IPS-NIHi7 (cell line): ENCODE measurements at regions not wholly inside any gene's neighbourhood (a gene's known extent, or its start where the extent isn't known, plus 50 kb on each side); places are given as distances from the start of the nearest gene placed in this dataset.

Source experiments
- DNase-seq: peaks from one replicate; pipeline ENCODE4 v3.0.0; 2012; ENCODE audit warnings: mixed read lengths; ENCODE audit errors: extremely low spot score

GRCh38 chr4:60002603-60003337 is 1197.4 kb upstream of the ADGRL3 start:
- no peak for DNase-seq

- no peak for DNase-seq
Measured at GRCh38 chr4:60013464-60014184, 1186.5 kb upstream of the ADGRL3 start.

GRCh38 chr4:60016971-60017370 is 1183.2 kb upstream of the ADGRL3 start:
- DNase-seq, result no peak

GRCh38 chr4:60019180-60019579 is 1180.9 kb upstream of the ADGRL3 start:
- no peak for DNase-seq

- no peak for DNase-seq
Measured at GRCh38 chr4:60019946-60020345, 1180.2 kb upstream of the ADGRL3 start.

GRCh38 chr4:60020389-60020788 is 1179.7 kb upstream of the ADGRL3 start:
- DNase-seq, result no peak

GRCh38 chr4:60033826-60034225 is 1166.3 kb upstream of the ADGRL3 start:
- DNase-seq, result no peak

- DNase-seq, result no peak
Measured at GRCh38 chr4:60034361-60034760, 1165.8 kb upstream of the ADGRL3 start.

GRCh38 chr4:60039908-60040307 is 1160.2 kb upstream of the ADGRL3 start:
- DNase-seq, result no peak

GRCh38 chr4:60042231-60042652 is 1157.9 kb upstream of the ADGRL3 start:
- DNase-seq, result no peak

GRCh38 chr4:60042941-60043340 is 1157.2 kb upstream of the ADGRL3 start:
- no peak for DNase-seq

GRCh38 chr4:60078984-60079383 is 1121.1 kb upstream of the ADGRL3 start:
- DNase-seq, result no peak

GRCh38 chr4:60081839-60082238 is 1118.3 kb upstream of the ADGRL3 start:
- DNase-seq, result no peak

- no peak for DNase-seq
Measured at GRCh38 chr4:60088807-60089486, 1111.2 kb upstream of the ADGRL3 start.

- peak; percentile 16 for DNase-seq
Measured at GRCh38 chr4:60089546-60090273, 1110.4 kb upstream of the ADGRL3 start.

- no peak for DNase-seq
Measured at GRCh38 chr4:60096676-60097075, 1103.5 kb upstream of the ADGRL3 start.

- DNase-seq, result no peak
Measured at GRCh38 chr4:60116592-60116991, 1083.5 kb upstream of the ADGRL3 start.

- no peak for DNase-seq
Measured at GRCh38 chr4:60117726-60118323, 1082.3 kb upstream of the ADGRL3 start.

GRCh38 chr4:60122820-60123219 is 1077.3 kb upstream of the ADGRL3 start:
- no peak for DNase-seq

GRCh38 chr4:60128888-60129287 is 1071.2 kb upstream of the ADGRL3 start:
- no peak for DNase-seq

GRCh38 chr4:60129740-60130139 is 1070.4 kb upstream of the ADGRL3 start:
- DNase-seq, result no peak

GRCh38 chr4:60133375-60133774 is 1066.8 kb upstream of the ADGRL3 start:
- no peak for DNase-seq
